HG03175 (cell line): ENCODE measurements at regions not wholly inside any gene's neighbourhood (a gene's known extent, or its start where the extent isn't known, plus 50 kb on each side); places are given as distances from the start of the nearest gene placed in this dataset.
"Not testable (repeated sequence)": the region's sequence is repeated elsewhere in the genome, so short reads cannot be mapped to it uniquely, and the experiment has no call there.

Experiments used
- ATAC-seq: cut with Tn5 transposase; IDR thresholded peaks from one replicate; pipeline ENCODE4 v1.9.1; 2021; ENCODE audit warnings: mild to moderate bottlenecking, moderate library complexity; ENCODE audit not compliant: unreplicated experiment

GRCh38 chr14:83713732-83714131 is 1816.2 kb upstream of the FLRT2 start:
- no peak for ATAC-seq

- no peak for ATAC-seq
Measured at GRCh38 chr14:83714151-83714550, 1815.8 kb upstream of the FLRT2 start.

- ATAC-seq, result not testable (repeated sequence)
Measured at GRCh38 chr14:83719435-83719834, 1810.5 kb upstream of the FLRT2 start.

GRCh38 chr14:83733670-83734069 is 1796.3 kb upstream of the FLRT2 start:
- no peak for ATAC-seq

- no peak for ATAC-seq
Measured at GRCh38 chr14:83734431-83734830, 1795.5 kb upstream of the FLRT2 start.

- no peak for ATAC-seq
Measured at GRCh38 chr14:83741269-83741668, 1788.7 kb upstream of the FLRT2 start.

- no peak for ATAC-seq
Measured at GRCh38 chr14:83744224-83744623, 1785.7 kb upstream of the FLRT2 start.

- ATAC-seq, result no peak
Measured at GRCh38 chr14:83744891-83745290, 1785.1 kb upstream of the FLRT2 start.

- no peak for ATAC-seq
Measured at GRCh38 chr14:83746336-83746735, 1783.6 kb upstream of the FLRT2 start.

GRCh38 chr14:83757916-83758315 is 1772.0 kb upstream of the FLRT2 start:
- no peak for ATAC-seq

- no peak for ATAC-seq
Measured at GRCh38 chr14:83764656-83765599, 1765.0 kb upstream of the FLRT2 start.

GRCh38 chr14:83777516-83777915 is 1752.4 kb upstream of the FLRT2 start:
- ATAC-seq, result no peak

- no peak for ATAC-seq
Measured at GRCh38 chr14:83779266-83779665, 1750.7 kb upstream of the FLRT2 start.

- ATAC-seq, result no peak
Measured at GRCh38 chr14:83780321-83780720, 1749.6 kb upstream of the FLRT2 start.

GRCh38 chr14:83798421-83798820 is 1731.5 kb upstream of the FLRT2 start:
- ATAC-seq, result no peak

GRCh38 chr14:83799233-83799632 is 1730.7 kb upstream of the FLRT2 start:
- ATAC-seq, result no peak

GRCh38 chr14:83814896-83815295 is 1715.0 kb upstream of the FLRT2 start:
- ATAC-seq, result no peak

GRCh38 chr14:83816761-83817160 is 1713.2 kb upstream of the FLRT2 start:
- no peak for ATAC-seq

GRCh38 chr14:83825843-83826242 is 1704.1 kb upstream of the FLRT2 start:
- ATAC-seq, result no peak

GRCh38 chr14:83826838-83827237 is 1703.1 kb upstream of the FLRT2 start:
- no peak for ATAC-seq

GRCh38 chr14:83827383-83827782 is 1702.6 kb upstream of the FLRT2 start:
- no peak for ATAC-seq

GRCh38 chr14:83828406-83828805 is 1701.5 kb upstream of the FLRT2 start:
- ATAC-seq, result no peak

GRCh38 chr14:83830316-83830715 is 1699.6 kb upstream of the FLRT2 start:
- ATAC-seq, result no peak
